GM12872 (cell line): ENCODE measurements at regions not wholly inside any gene's neighbourhood (a gene's known extent, or its start where the extent isn't known, plus 50 kb on each side); places are given as distances from the start of the nearest gene placed in this dataset.

Experiments
- TF ChIP-seq, protein P1 (sequence below): IDR thresholded peaks from 3 replicates; pipeline ENCODE4 v1.5.1; 2011; ENCODE audit warnings: low read depth, mild to moderate bottlenecking, low read length, moderate library complexity; ENCODE audit not compliant: insufficient read depth

GRCh38 chr13:80040196-80040980 lies 300.5 kb downstream of the SPRY2 start:
- TF ChIP-seq, protein P1, sequence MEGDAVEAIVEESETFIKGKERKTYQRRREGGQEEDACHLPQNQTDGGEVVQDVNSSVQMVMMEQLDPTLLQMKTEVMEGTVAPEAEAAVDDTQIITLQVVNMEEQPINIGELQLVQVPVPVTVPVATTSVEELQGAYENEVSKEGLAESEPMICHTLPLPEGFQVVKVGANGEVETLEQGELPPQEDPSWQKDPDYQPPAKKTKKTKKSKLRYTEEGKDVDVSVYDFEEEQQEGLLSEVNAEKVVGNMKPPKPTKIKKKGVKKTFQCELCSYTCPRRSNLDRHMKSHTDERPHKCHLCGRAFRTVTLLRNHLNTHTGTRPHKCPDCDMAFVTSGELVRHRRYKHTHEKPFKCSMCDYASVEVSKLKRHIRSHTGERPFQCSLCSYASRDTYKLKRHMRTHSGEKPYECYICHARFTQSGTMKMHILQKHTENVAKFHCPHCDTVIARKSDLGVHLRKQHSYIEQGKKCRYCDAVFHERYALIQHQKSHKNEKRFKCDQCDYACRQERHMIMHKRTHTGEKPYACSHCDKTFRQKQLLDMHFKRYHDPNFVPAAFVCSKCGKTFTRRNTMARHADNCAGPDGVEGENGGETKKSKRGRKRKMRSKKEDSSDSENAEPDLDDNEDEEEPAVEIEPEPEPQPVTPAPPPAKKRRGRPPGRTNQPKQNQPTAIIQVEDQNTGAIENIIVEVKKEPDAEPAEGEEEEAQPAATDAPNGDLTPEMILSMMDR: no peak

DNA sequence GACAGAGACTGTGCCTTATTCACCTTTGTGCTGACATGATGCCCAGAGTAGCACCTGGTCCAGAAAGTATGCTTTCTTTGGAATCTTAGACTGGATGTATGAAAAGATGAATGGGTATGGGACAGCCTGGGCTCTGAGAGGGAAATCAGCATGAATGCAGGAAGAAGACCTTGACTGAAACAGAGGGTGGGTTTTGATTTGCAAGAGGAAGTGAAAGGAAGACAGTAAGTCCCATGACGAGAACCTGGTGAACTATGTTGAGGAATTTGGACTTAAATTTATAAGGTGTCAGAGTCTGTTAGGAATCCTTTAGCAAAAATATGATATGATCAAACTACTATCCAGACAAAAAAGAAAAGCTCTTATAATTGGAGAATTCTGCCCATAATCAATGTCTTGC lies 301.9 kb downstream of the SPRY2 start:
- TF ChIP-seq, protein P1: no peak

DNA sequence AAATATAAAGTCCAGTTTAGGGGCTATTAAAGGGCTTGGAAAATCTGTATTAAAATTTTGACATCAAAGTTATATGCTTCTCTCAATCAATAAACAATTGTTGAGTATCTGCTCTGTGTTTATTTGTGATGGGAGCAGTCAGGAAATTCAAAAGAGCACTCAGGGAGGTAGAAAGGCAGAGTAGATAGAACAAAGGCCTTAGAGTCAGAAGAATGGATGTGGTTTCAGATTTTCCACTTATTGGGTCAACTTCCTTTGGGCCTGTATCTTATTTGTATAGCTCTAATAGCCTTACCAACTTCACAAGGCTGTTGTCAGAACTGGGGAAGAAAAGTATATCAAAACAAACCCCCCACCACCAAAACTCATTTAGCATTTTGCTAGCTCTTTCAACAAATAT lies 302.6 kb downstream of the SPRY2 start:
- TF ChIP-seq, protein P1: no peak

DNA sequence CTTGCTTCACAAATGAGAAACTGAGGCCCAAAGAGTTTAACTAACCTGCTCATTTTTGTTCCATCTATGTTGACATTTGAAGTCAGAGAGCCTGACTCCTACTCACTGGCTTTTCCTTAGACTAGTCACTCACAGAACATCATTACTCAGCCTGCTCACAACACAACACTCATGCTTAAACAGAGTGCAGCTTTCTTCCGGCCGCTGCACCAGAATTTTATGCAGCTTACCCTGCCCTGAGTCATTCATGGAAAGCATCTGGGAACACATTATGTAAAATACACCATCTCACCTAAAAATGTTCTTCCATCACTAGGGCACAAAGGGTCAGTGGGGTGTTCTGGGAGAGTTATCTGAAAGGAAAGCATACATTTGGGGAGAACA lies 303.4 kb downstream of the SPRY2 start:
- TF ChIP-seq, protein P1: no peak

DNA sequence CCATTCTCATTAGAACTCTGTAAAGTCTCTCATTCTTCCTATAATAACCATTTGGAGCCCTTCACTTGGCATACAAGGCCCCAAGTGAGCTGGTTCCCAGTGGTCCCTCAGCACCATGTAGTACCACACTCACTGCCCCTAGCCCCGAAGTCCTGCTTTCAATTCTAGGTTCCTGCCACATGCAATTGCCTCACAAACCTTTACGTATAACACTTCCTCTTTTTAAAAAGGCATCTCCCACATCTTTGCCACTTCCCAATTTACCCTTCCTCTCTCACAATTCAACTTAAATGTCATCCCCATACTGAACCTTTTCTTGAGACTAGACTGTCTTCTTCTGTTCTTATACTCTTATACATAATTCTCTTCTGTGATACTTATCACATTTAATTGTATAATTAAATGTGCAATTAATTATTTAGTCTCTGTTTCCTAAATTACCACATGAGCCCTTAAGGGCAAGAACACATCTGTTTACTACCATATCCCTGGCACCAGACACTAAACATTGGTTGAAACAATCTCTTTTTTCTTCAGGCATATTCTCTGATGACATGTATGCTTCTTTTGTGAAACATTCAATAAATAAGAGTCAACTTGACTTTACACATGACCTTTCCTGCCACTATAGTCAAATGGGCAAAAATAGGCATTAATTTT lies 304.0 kb downstream of the SPRY2 start:
- TF ChIP-seq, protein P1: no peak

DNA sequence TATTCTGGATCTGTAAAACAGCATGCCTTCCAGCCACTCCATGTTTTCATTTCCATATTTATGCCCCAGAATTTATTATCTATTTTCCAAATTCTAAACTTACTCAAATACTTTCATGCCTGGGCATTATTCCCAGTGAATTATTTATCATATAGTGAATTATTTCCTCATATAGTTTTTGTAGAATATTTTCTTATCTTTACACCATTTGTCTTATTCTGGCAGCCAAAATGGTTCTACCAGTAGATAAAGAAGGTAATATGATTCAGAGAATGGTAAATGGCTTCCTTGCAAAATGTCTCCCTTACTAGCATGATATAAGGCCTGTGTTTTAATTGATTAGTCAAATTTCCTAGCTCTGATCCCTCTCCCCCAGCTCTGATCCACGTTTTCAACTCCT lies 305.8 kb downstream of the SPRY2 start:
- TF ChIP-seq, protein P1: no peak

- TF ChIP-seq, protein P1: no peak
Measured at GRCh38 chr13:80033951-80034350, 307.0 kb downstream of the SPRY2 start.
